H1 (cell line): ENCODE measurements at regions not wholly inside any gene's neighbourhood (a gene's known extent, or its start where the extent isn't known, plus 50 kb on each side); places are given as distances from the start of the nearest gene placed in this dataset.

Experiments used
- CTCF ChIA-PET: fragments of 300-600 bp; sonication (Branson Sonifier 250); formaldehyde crosslinking; loops from one replicate; lab custom pipeline; 2021; ENCODE audit not compliant: partially characterized antibody; lab: Charles Lee
- POLR2A ChIA-PET: fragments of 300-600 bp; sonication (Branson Sonifier 250); formaldehyde crosslinking; loops from one replicate; lab custom pipeline; 2021; ENCODE audit warnings: inconsistent platforms; ENCODE audit not compliant: partially characterized antibody; lab: Charles Lee
- DNase-seq, 2 experiments: peaks; one replicate each; pipeline versions ENCODE4 v3.0.0 to v3.0.0-alpha.2; 2010 to 2022; ENCODE audit warnings: low spot score in 2 of 2, low read depth in 1 of 2, mixed read lengths in 1 of 2
- FAIRE-seq: peaks from 2 replicates; lab custom pipeline; 2011; peaks lifted over from hg19 to GRCh38; lab: Jason Lieb, UNC
- H2AFZ ChIP-seq: 2 replicates; pipeline ENCODE4 v1.8.1; 2012; ENCODE audit warnings: low read length, inconsistent platforms
- H2AK5ac ChIP-seq: 2 replicates; pipeline ENCODE4 v1.6.1; 2013; ENCODE audit warnings: low read depth, low read length
- H2BK120ac ChIP-seq: replicated peaks from 2 replicates; pipeline ENCODE3; 2013; ENCODE audit warnings: low read depth, low read length, inconsistent platforms
- H2BK12ac ChIP-seq: 2 replicates; pipeline ENCODE4 v1.6.1; 2013; ENCODE audit warnings: low read depth, low read length
- H2BK15ac ChIP-seq: 2 replicates; pipeline ENCODE4 v1.6.1; 2013; ENCODE audit warnings: low read length
- H2BK20ac ChIP-seq: 2 replicates; pipeline ENCODE4 v1.6.1; 2013; ENCODE audit warnings: low read length
- H2BK5ac ChIP-seq: 2 replicates; pipeline ENCODE4 v1.6.1; 2013; ENCODE audit warnings: low read depth, low read length
- H3K14ac ChIP-seq: 2 replicates; pipeline ENCODE4 v1.6.1; 2013; ENCODE audit warnings: inconsistent platforms; ENCODE audit not compliant: insufficient read length
- H3K18ac ChIP-seq: 2 replicates; pipeline ENCODE4 v1.6.1; 2013; ENCODE audit warnings: low read length; ENCODE audit errors: extremely low read depth
- H3K23ac ChIP-seq: 2 replicates; pipeline ENCODE4 v1.6.1; 2013; ENCODE audit warnings: inconsistent platforms; ENCODE audit not compliant: insufficient read length
- H3K23me2 ChIP-seq: 2 replicates; pipeline ENCODE4 v1.6.1; 2013; ENCODE audit warnings: low read depth, low read length
- H3K27ac ChIP-seq: 2 replicates; pipeline ENCODE4 v1.6.1; 2011; ENCODE audit warnings: low read depth, low read length, inconsistent platforms
- H3K27me3 ChIP-seq, 4 experiments: replicated peaks in 1 of 4; 1 replicate in 1 of 4; 2 replicates in 3 of 4; pipeline versions ENCODE4 v1.6.1 to v1.8.1; 2011 to 2013; ENCODE audit warnings: low read length in 3 of 4, mild to moderate bottlenecking in 3 of 4, inconsistent platforms in 2 of 4, mixed read lengths in 2 of 4, moderate library complexity in 1 of 4; ENCODE audit not compliant: control insufficient read depth in 3 of 4, insufficient read depth in 3 of 4; ENCODE audit errors: extremely low read depth in 1 of 4
- H3K36me3 ChIP-seq, 4 experiments: 2 replicates each; pipeline versions ENCODE4 v1.6.1 to v1.8.1; 2011 to 2013; ENCODE audit warnings: mild to moderate bottlenecking in 4 of 4, low read length in 3 of 4, moderate library complexity in 2 of 4, control low read depth in 1 of 4, inconsistent platforms in 1 of 4; ENCODE audit not compliant: insufficient read depth in 4 of 4, control insufficient read depth in 2 of 4
- H3K4ac ChIP-seq: replicated peaks from 2 replicates; pipeline ENCODE3; 2013; ENCODE audit warnings: low read length, low read depth, mixed read lengths, inconsistent platforms; ENCODE audit not compliant: insufficient read length
- H3K4me1 ChIP-seq, 4 experiments: replicated peaks in 1 of 4; 1 replicate in 1 of 4; 2 replicates in 3 of 4; pipeline versions ENCODE4 v1.6.1 to v1.8.1; 2011 to 2013; ENCODE audit warnings: low read length in 3 of 4, inconsistent platforms in 2 of 4, mixed read lengths in 1 of 4; ENCODE audit not compliant: insufficient read depth in 4 of 4, control insufficient read depth in 3 of 4
- H3K4me2 ChIP-seq, 2 experiments: 2 replicates each; pipeline versions ENCODE4 v1.6.1 to v1.8.1; 2011 to 2013; ENCODE audit warnings: low read depth in 2 of 2, low read length in 2 of 2, control low read depth in 1 of 2, inconsistent platforms in 1 of 2, mild to moderate bottlenecking in 1 of 2; ENCODE audit not compliant: insufficient read depth in 1 of 2
- H3K4me3 ChIP-seq, 4 experiments: fragments of 200-600, 300-600 bp in 1 of 4; sonication (generic), shearing (Covaris generic), sonication (Bioruptor Twin) in 1 of 4; 2 replicates each; pipeline versions ENCODE4 v1.5.1 to v1.8.1; 2011 to 2016; ENCODE audit warnings: low read length in 4 of 4, low read depth in 3 of 4, control low read depth in 2 of 4, inconsistent platforms in 2 of 4, mild to moderate bottlenecking in 2 of 4, mixed read lengths in 1 of 4, moderate library complexity in 1 of 4; ENCODE audit not compliant: insufficient read depth in 2 of 4; ENCODE audit errors: extremely low read depth in 1 of 4
- H3K56ac ChIP-seq: replicated peaks from 2 replicates; pipeline ENCODE3; 2013; ENCODE audit warnings: low read depth, mild to moderate bottlenecking, mixed read lengths, low read length, inconsistent platforms; ENCODE audit not compliant: insufficient read length
- H3K79me1 ChIP-seq: 2 replicates; pipeline ENCODE4 v1.6.1; 2013; ENCODE audit warnings: low read depth, low read length, control low read depth
- H3K79me2 ChIP-seq, 2 experiments: 2 replicates each; pipeline versions ENCODE4 v1.6.1 to v1.8.1; 2012 to 2013; ENCODE audit warnings: low read length in 2 of 2, mild to moderate bottlenecking in 2 of 2, inconsistent platforms in 1 of 2; ENCODE audit not compliant: insufficient read depth in 2 of 2, control insufficient read depth in 1 of 2
- H3K9ac ChIP-seq, 4 experiments: replicated peaks in 1 of 4; 1 replicate in 1 of 4; 2 replicates in 3 of 4; pipeline versions ENCODE4 v1.6.1 to v1.8.1; 2011 to 2013; ENCODE audit warnings: low read depth in 3 of 4, low read length in 3 of 4, control low read depth in 2 of 4, mild to moderate bottlenecking in 2 of 4, moderate library complexity in 2 of 4, inconsistent platforms in 1 of 4; ENCODE audit errors: extremely low read depth in 1 of 4
- H3K9me3 ChIP-seq, 2 experiments: 2 replicates each; pipeline versions ENCODE4 v1.6.1 to v1.8.1; 2012 to 2013; ENCODE audit warnings: mild to moderate bottlenecking in 2 of 2, moderate library complexity in 2 of 2, control low read depth in 1 of 2, inconsistent platforms in 1 of 2, low read depth in 1 of 2, low read length in 1 of 2, mixed read lengths in 1 of 2; ENCODE audit not compliant: insufficient read depth in 2 of 2
- H4K20me1 ChIP-seq, 2 experiments: replicated peaks in 1 of 2; 2 replicates each; pipeline versions ENCODE3 to v1.8.1; 2011 to 2013; ENCODE audit warnings: inconsistent platforms in 2 of 2, low read length in 2 of 2, mild to moderate bottlenecking in 1 of 2; ENCODE audit not compliant: insufficient read depth in 2 of 2, control insufficient read depth in 1 of 2
- H4K5ac ChIP-seq: 2 replicates; pipeline ENCODE4 v1.6.1; 2013; ENCODE audit warnings: low read length, low read depth, mixed read lengths, inconsistent platforms; ENCODE audit not compliant: insufficient read length
- H4K8ac ChIP-seq: 2 replicates; pipeline ENCODE4 v1.8.0; 2013; ENCODE audit warnings: mild to moderate bottlenecking, moderate library complexity, low read length, inconsistent platforms; ENCODE audit not compliant: insufficient read depth; ENCODE audit errors: extremely low read depth
- H4K91ac ChIP-seq: replicated peaks from 2 replicates; pipeline ENCODE3; 2013; ENCODE audit warnings: low read length, mixed read lengths, inconsistent platforms; ENCODE audit not compliant: insufficient read length
- MAFK ChIP-seq: IDR thresholded peaks from 2 replicates; pipeline ENCODE4 v1.6.1; 2012; ENCODE audit warnings: low read depth, mild to moderate bottlenecking, improper control_type of control experiment, low read length
- SAP30 ChIP-seq: fragments of 300-600 bp; sonication (generic); IDR thresholded peaks from 2 replicates; pipeline ENCODE4 v1.7.1; 2012; ENCODE audit warnings: low read length, moderate library complexity, mild to moderate bottlenecking, inconsistent platforms; ENCODE audit not compliant: insufficient read depth, insufficient replicate concordance
- WGBS, 2 experiments: shearing (Covaris generic) in 1 of 2; methylation state at CpG; one replicate each; pipeline versions ENCODE4 v1.1.6 to v1.1.7; 2013 to 2015; ENCODE audit warnings: low lambda C conversion rate in 2 of 2, mixed read lengths in 2 of 2, inconsistent platforms in 1 of 2, low coverage in 1 of 2, missing lambda C conversion rate in 1 of 2; ENCODE audit not compliant: insufficient replicate concordance in 2 of 2, insufficient coverage in 1 of 2, insufficient read length in 1 of 2; ENCODE audit errors: extremely low coverage in 1 of 2, missing lambda C conversion rate in 1 of 2; 5-methylcytosine and 5-hydroxymethylcytosine counted together

DNA sequence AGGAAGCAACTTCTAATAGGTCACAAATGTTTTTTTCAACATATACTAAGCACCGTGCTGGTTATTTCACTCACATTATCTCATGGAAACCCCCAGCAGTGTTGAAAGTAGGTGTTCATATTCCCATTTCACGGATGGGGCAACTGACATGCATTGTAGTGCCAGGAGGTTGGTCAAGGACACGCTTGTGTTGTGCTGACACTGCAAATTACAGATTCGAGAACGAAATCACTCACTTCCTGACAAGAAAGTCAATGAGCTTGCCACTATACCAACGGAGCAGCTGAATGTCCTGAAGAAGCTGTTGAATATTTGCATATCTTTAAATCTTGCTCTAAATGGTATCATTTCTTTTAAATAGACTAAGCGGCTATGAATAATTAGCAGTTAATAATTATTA is 378.0 kb upstream of the C16orf82 start:
- H3K27ac ChIP-seq: no peak overlapping the region
- H3K4ac ChIP-seq: no peak overlapping the region

More for the DNA sequence above, 378.0 kb upstream of the C16orf82 start:
- Histone ChIP-seq H3K23ac (no peak overlapping the region), H2BK20ac (no peak overlapping the region), H4K8ac (no peak overlapping the region), H2AFZ (no peak overlapping the region), H4K5ac (no peak overlapping the region), H4K91ac (no peak overlapping the region), H2BK120ac (no peak overlapping the region), H3K4me1 (peaks cover 0 to 3% (median 1%) of the 10 kb centered on the region in 4 experiments; a peak in 4 of 7 replicates), H2BK5ac (no peak overlapping the region), H3K79me1 (no peaks in the 10 kb centered on the region), H2BK15ac (no peak overlapping the region)
- FAIRE-seq: no peak
- TF ChIP-seq SAP30 (no peak), MAFK (peak; percentile 82)
- TF ChIP-seq, all 59 proteins: peak for 1
- Histone ChIP-seq H3K9me3 (no peaks in the 10 kb centered on the region), H3K9ac (no peak overlapping the region), H3K23me2 (no peaks in the 10 kb centered on the region), H3K79me2 (no peaks in the 10 kb centered on the region), H2BK12ac (no peak overlapping the region), H3K18ac (no peak overlapping the region), H3K4me2 (no peak overlapping the region), H4K20me1 (no peaks in the 10 kb centered on the region), H2AK5ac (no peak overlapping the region), H3K56ac (no peak overlapping the region), H3K14ac (no peak overlapping the region), H3K4me3 (no peak overlapping the region), H3K36me3 (no peaks in the 10 kb centered on the region), H3K27me3 (peaks cover 0 to 3% (median 0%) of the 10 kb centered on the region in 4 experiments; a peak in 1 of 7 replicates)
- no peak for DNase-seq
- WGBS, 2 experiments: 97% methylated on average over 7 of the region's 7 CpGs; no CpG with 5 or more reads in 1 of the 2 experiments
- CTCF ChIA-PET: no interaction called here
- POLR2A ChIA-PET: no interaction called here
